ENCODE measurements at regions not wholly inside any gene's neighbourhood (a gene's known extent, or its start where the extent isn't known, plus 50 kb on each side); places are given as distances from the start of the nearest gene placed in this dataset.

DNA sequence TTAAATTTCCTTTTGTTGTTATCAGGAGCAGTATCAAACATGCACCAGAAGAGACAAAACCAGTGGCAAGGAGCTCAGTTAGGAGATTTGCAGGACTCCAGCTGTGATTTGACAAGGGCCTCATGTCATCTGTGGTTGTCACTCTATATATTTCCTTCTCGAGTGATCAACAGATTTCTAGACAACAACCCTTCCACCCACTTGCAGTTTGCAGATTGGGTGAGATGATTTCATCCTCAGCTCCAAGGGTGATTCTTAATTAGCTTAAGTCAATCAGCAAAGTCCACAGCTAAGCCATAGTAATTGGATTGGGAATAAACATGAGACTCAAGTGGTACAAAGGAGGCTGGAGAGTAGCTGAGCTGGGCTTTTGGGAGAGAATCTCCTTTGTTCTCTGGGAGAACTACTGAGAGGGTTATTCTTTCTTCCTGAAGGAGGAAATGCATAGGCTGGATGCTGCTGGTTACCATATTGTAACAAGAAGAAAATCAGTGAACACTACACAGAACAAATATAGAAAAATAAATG, 192.8 kb downstream of the PPARGC1A start:
- no peak overlapping the region for H3K4me3 Mint-ChIP-seq
- H3K36me3 Mint-ChIP-seq (ENCODE audit: low read depth) = no peaks in the 10 kb centered on the region
- peaks cover 4% of the 10 kb centered on the region for H3K9me3 Mint-ChIP-seq
- H3K27me3 Mint-ChIP-seq = no peaks in the 10 kb centered on the region
- no peak overlapping the region for H3K27ac Mint-ChIP-seq
- H3K4me1 Mint-ChIP-seq (ENCODE audit: low read depth) = no peaks in the 10 kb centered on the region

DNA sequence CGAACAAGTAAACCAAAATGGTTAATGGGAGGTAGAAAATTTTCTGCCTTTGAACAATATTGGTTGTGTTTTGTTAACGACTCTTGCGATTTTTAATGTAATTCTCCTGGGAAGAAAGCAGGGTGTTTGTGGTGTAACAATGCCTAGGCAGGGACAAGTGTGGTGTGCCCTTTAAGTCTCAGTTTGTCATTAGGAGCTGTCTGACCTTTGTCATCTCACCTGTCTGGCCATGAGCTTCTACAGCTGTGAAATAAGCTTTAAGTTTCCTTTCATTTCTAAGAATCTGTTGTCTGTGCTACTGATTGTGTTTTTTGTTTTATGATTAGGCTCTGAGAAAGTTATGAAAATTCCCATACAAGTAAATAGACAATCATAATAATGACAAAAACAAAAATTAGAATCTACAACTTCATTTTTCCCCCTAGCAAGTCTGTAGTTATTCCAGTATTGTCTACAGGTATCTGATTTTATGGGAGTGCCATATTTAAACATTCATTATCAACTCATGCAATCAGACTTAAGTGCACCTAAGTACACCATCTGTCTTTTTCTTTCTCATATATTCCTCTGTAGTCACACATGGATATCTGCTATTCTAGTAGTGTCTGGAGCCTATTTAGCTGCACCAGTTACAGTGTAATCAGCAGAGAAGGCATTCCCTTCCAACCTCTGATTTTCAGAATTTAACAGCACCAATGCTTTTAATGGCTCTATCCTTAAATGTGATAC, 203.5 kb downstream of the PPARGC1A start:
- H3K36me3 Mint-ChIP-seq (ENCODE audit: low read depth) = no peaks in the 10 kb centered on the region
- H3K4me3 Mint-ChIP-seq = no peak overlapping the region
- H3K9me3 Mint-ChIP-seq = peaks cover 7% of the 10 kb centered on the region
- H3K27me3 Mint-ChIP-seq = no peaks in the 10 kb centered on the region
- H3K4me1 Mint-ChIP-seq (ENCODE audit: low read depth) = no peaks in the 10 kb centered on the region
- H3K27ac Mint-ChIP-seq = no peak overlapping the region

DNA sequence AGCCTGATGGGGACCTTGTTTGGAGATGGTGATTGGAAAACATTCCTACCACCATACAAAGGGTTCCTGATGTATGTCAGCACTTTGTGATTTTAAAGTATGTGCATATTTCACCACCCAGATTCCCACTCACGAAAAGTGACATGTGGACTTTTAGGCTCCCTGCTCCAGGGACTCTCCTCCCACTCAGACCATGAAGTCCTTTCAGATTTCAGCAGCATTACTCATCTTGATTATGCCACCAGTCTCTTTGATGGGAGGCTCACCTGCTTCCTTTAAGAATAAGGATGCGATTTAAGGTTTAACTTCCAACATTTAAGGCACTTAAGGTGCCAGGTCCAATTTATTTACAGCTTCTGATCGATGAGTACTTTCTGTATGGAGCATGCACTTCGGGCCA, 204.4 kb downstream of the PPARGC1A start:
- peaks cover 10% of the 10 kb centered on the region for H3K9me3 Mint-ChIP-seq
- H3K27me3 Mint-ChIP-seq = no peaks in the 10 kb centered on the region
- H3K4me3 Mint-ChIP-seq = no peak overlapping the region
- no peaks in the 10 kb centered on the region for H3K36me3 Mint-ChIP-seq (ENCODE audit: low read depth)
- H3K4me1 Mint-ChIP-seq (ENCODE audit: low read depth) = no peaks in the 10 kb centered on the region
- H3K27ac Mint-ChIP-seq = no peak overlapping the region

DNA sequence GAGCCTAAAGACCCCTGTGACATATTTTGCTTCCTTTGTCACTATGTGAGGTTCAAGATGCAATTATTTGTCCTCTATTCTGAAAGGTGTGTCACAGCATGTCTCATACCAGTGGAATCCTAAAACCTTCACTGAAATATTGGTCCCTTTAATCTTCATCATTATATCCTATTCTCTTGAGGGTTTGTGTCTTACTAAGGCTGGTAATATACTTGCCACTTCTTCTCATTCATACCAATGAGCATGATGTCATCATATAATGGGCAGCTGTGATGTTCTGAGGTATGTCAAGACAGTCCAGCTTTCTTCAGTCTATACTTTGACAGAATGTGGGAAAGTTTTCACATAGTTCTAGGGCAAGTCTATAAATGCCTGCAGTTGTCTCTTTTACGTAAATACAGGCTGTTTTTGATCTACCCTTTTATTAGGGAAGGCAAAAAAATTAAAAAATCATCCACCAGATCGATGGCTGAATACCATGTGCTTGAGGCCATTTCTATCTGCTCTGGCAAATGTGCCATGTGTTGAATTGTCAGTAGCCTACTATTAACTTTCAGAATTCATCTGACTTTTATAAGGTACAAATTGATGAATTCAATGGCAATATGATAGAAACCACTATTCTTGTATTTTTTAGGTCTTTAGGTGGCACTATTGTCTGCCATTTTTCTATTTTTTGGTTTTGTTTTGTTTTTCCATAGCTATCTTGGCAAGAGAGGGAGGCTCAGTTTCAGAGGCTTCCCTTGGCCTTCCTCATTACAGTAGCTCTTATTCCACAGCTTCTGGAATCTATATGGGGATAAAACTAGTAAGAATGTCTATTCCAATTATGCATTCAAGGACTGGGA, 209.0 kb downstream of the PPARGC1A start:
- no peaks in the 10 kb centered on the region for H3K27me3 Mint-ChIP-seq
- peaks cover 10% of the 10 kb centered on the region for H3K9me3 Mint-ChIP-seq
- no peaks in the 10 kb centered on the region for H3K36me3 Mint-ChIP-seq (ENCODE audit: low read depth)
- no peaks in the 10 kb centered on the region for H3K4me1 Mint-ChIP-seq (ENCODE audit: low read depth)
- no peak overlapping the region for H3K27ac Mint-ChIP-seq
- no peak overlapping the region for H3K4me3 Mint-ChIP-seq

DNA sequence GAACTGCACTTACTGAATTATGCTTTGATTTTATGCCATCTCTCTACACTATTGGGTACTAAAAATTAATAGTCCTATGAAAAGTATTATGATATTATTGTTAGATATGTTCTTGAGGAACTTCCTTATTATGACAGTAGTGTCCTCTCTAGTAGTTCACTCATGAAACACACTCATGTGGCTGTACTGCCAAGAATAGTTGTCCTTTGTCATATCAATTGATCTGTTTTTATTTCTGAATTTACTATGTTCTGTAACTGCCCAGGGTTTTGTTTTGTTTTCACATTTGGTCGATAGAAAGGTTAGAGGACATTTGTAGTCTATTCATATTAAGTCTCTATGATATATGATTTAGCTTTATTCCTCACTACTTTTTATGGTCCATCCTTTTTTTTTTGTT, 215.2 kb downstream of the PPARGC1A start:
- H3K9me3 Mint-ChIP-seq = peaks cover 10% of the 10 kb centered on the region

DNA sequence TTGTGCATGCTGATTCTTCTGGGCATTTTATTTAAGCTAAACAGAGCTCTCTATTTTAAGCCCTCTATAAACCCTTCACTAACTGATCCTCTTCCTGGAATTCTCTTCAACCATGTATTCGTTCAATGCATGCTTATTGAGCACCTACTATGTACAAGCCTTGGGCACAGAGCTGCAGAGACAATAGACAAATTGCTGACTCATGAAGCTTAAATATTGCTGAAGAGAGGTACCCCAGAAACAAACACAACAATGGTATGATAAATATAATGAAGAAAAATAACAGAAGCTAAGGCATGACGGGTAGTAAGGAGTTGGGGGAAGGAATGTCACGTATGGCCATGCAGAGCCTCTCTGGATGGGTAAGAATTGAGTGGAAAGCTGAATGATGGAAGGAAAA, 222.2 kb downstream of the PPARGC1A start:
- Mint-ChIP-seq H3K4me1 (ENCODE audit: low read depth) (no peaks in the 10 kb centered on the region), H3K27ac (no peak overlapping the region), H3K9me3 (peaks cover 7% of the 10 kb centered on the region), H3K27me3 (no peaks in the 10 kb centered on the region), H3K4me3 (no peak overlapping the region), H3K36me3 (ENCODE audit: low read depth) (no peaks in the 10 kb centered on the region)

More for the DNA sequence above, 215.2 kb downstream of the PPARGC1A start:
- no peak overlapping the region for H3K4me3 Mint-ChIP-seq
- no peak overlapping the region for H3K27ac Mint-ChIP-seq
- H3K27me3 Mint-ChIP-seq = no peaks in the 10 kb centered on the region
- H3K36me3 Mint-ChIP-seq (ENCODE audit: low read depth) = no peaks in the 10 kb centered on the region
- H3K4me1 Mint-ChIP-seq (ENCODE audit: low read depth) = no peaks in the 10 kb centered on the region

DNA sequence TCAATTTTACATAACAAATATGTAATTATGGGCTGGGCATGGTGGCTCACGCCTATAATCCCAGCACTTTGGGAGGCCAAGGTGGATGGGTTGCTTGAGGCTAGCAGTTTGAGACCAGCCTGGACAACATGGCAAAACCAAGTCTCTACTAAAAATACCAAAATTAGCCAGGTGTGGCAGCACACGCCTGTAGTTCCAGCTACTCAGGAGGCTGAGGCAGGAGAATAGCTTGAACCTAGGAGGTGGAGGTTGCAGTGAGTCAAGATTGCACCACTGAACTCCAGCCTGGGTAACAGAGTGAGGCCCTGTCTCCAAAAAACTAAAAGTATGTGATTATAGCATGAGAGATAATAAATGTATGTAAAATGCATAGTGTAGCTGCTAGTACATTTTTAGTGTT, 229.0 kb downstream of the PPARGC1A start:
- Mint-ChIP-seq H3K27me3 (no peaks in the 10 kb centered on the region), H3K4me1 (ENCODE audit: low read depth) (no peaks in the 10 kb centered on the region), H3K36me3 (ENCODE audit: low read depth) (no peaks in the 10 kb centered on the region), H3K27ac (no peak overlapping the region), H3K4me3 (no peak overlapping the region), H3K9me3 (peaks cover 3% of the 10 kb centered on the region)

DNA sequence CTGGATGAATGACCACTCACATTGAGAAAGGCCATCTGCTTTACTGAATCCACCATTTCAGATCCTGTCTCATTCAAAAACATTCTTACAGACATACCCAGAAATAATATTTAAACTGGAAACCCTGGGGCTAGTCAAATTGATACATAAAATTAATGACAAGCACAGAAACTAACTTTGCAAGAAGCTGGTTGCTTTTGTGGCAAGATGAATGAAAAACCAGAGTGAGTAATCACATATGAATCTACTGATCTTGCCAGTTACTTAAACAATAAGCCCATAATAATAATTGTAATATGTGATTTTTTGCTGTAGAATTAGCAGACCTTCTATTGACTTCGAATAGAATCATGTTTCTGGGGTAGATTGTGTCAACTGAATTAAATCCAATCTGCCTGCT, 235.1 kb downstream of the PPARGC1A start:
- Mint-ChIP-seq H3K4me3 (no peak overlapping the region), H3K27ac (no peak overlapping the region), H3K4me1 (ENCODE audit: low read depth) (no peaks in the 10 kb centered on the region), H3K36me3 (ENCODE audit: low read depth) (no peaks in the 10 kb centered on the region), H3K9me3 (peaks cover 7% of the 10 kb centered on the region), H3K27me3 (no peaks in the 10 kb centered on the region)

DNA sequence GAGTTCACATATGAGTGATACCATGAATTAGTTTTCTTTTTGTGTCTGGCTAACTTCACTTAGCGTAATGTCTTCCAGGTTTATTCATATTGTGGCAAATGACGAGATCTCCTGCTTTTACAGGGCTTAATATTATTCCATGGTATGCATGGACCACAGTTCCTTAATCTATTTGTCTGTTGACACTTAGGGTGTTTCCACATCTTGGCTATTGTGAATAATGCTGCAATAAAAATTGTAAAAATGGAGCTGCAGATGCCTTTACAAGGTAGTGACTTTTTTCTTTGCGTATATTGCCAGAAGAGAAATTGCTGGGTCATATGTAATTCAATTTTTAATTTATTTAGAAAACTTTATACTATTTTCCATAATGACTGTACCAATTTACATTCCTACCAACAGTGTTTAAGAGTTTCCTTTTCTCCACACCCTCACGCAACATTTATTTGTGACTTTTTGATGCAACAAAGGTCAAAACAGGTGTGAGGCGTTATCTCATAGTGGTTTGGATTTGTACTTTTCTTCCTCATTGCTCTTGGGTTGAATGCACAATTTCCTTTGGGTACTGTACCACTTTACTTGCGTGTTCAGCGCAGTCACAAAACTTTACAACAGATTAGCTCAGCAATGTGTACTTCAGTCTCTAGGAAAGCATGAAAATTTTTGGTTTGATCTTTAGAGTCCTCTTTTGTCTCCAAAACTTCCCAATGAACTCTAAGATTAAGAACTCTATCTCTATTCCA, 240.8 kb downstream of the PPARGC1A start:
- no peak overlapping the region for H3K27ac Mint-ChIP-seq
- H3K4me1 Mint-ChIP-seq (ENCODE audit: low read depth) = no peaks in the 10 kb centered on the region
- peaks cover 7% of the 10 kb centered on the region for H3K9me3 Mint-ChIP-seq
- H3K4me3 Mint-ChIP-seq = no peak overlapping the region
- H3K36me3 Mint-ChIP-seq (ENCODE audit: low read depth) = no peaks in the 10 kb centered on the region
- H3K27me3 Mint-ChIP-seq = no peaks in the 10 kb centered on the region

DNA sequence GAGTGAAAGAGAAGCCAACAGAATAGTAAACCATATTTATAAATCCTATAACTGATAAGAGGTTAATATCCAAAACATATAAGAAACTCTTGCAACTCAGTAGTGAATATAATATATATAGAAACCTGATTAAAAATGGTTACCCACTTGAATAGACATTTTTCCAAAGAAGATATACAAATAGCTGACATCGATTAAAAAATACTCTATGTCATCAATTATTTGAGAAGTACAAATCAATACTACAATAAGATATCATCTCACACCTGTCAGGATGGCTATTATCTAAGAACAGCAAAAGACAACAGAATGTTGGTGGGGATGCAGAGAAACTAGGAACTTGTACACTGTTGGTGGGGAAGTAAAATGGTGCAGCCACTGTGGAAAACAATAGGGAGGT, 254.4 kb downstream of the PPARGC1A start:
- H3K4me1 Mint-ChIP-seq (ENCODE audit: low read depth) = no peaks in the 10 kb centered on the region
- no peaks in the 10 kb centered on the region for H3K36me3 Mint-ChIP-seq (ENCODE audit: low read depth)
- no peak overlapping the region for H3K27ac Mint-ChIP-seq
- peaks cover 10% of the 10 kb centered on the region for H3K9me3 Mint-ChIP-seq
- H3K27me3 Mint-ChIP-seq = no peaks in the 10 kb centered on the region
- H3K4me3 Mint-ChIP-seq = no peak overlapping the region

DNA sequence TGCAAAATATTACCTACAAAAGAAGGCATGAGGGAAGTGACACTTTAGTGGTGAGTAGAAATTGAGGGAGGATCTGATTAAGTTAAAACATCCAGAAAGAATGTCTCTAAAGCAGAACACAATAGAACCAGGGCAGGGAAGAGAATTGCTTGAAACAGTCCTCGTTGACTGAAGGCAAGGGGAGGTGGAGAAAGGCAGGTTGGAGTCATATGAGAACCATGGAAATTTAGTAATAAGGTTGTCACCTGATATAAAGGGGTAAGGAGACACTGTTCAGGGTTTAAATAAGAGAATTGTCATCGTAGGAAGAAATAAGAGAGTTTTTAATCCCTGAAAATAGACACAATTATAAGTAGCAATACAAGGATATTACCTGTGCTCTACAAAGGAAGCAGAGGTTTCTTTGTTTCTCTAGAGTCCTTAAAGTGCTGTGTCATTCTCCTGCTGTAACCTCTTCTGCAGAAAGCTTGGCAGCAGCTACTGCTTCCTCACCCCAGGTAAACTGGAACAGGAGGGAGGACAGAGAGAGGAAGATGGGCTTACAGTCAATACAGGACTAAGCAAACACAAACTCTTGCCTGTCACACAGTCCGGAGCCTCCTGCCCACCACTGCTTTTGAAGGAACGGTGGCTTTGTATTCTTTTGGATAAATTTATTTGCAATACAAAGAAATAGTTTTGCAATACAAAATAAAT, 258.4 kb downstream of the PPARGC1A start:
- H3K27me3 Mint-ChIP-seq = no peaks in the 10 kb centered on the region
- H3K4me3 Mint-ChIP-seq = no peak overlapping the region

DNA sequence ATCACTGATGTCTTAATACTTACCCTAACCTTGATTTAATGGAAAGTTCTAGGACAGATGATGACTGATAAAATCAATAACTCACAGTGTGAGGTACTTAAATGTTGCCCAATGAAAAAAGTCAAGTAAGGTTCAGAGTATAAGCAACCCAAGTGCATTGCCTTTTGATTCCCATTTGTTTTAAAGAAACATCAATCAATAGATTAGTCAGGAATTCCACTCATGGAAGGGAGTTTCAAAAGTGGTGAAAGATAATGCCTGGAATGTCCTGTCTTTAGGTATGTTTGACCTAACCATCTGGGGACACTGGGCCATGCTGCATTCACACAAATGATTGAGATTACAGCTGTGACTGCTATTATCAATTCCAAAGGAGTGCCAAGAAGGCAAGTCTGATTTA, 259.7 kb downstream of the PPARGC1A start:
- Mint-ChIP-seq H3K4me3 (no peak overlapping the region), H3K27ac (no peak overlapping the region), H3K4me1 (ENCODE audit: low read depth) (no peaks in the 10 kb centered on the region), H3K36me3 (ENCODE audit: low read depth) (no peaks in the 10 kb centered on the region), H3K27me3 (no peaks in the 10 kb centered on the region), H3K9me3 (peaks cover 5% of the 10 kb centered on the region)

More for the DNA sequence above, 258.4 kb downstream of the PPARGC1A start:
- Mint-ChIP-seq H3K36me3 (ENCODE audit: low read depth) (no peaks in the 10 kb centered on the region), H3K9me3 (peaks cover 5% of the 10 kb centered on the region), H3K4me1 (ENCODE audit: low read depth) (no peaks in the 10 kb centered on the region), H3K27ac (no peak overlapping the region)

DNA sequence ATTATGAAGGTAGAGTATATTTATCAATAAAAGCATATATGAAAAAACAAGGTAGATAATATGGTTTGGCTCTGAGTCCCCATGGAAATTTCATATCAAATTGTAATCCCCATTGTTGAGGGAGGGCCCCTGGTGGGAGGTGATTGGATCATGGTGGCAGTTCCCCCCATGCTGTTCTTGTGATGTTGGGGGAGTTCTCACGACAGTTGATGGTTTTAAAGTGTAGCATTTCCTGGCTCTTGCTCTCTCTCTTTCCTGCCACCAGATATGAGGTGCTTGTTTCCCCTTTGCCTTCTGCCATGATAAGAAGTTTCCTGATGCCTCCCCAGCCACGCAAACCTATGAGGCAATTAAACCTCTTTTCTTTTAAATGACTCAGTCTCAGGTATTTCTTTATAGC, 260.4 kb downstream of the PPARGC1A start:
- Mint-ChIP-seq H3K4me3 (no peak overlapping the region), H3K4me1 (ENCODE audit: low read depth) (no peaks in the 10 kb centered on the region)

DNA sequence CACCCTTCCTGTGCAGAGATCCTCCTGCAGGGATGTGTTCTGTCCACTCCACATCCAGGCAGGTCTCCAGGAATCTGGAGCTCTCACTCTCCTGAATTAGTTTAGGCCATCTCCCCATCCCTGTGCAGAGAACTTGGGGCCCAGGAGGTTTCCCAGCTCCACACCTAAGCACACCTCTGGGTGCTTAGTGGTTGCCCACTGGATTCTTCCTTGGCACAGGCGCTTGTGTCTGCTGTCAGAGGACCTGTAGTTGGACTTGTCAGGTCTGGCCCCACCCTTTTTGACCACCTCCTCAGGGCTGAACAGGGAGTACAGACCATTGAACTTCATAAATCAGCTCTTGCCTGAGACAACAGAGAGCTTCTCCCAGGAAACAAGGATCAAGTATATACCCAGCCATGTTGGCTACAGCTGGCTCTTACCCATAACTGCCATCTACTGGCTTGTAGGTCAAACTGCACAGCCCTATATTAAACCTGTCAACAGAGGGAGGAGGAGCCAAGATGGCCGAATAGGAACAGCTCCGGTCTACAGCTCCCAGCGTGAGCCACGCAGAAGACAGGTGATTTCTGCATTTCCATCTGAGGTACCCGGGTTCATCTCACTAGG, 275.5 kb downstream of the PPARGC1A start:
- Mint-ChIP-seq H3K27me3 (no peaks in the 10 kb centered on the region), H3K27ac (no peak overlapping the region), H3K4me1 (ENCODE audit: low read depth) (no peaks in the 10 kb centered on the region), H3K4me3 (no peak overlapping the region), H3K36me3 (ENCODE audit: low read depth) (no peaks in the 10 kb centered on the region), H3K9me3 (no peaks in the 10 kb centered on the region)

More for the DNA sequence above, 260.4 kb downstream of the PPARGC1A start:
- Mint-ChIP-seq H3K27me3 (no peaks in the 10 kb centered on the region), H3K27ac (no peak overlapping the region), H3K36me3 (ENCODE audit: low read depth) (no peaks in the 10 kb centered on the region), H3K9me3 (peaks cover 5% of the 10 kb centered on the region)

All from stimulated activated naive CD8-positive, alpha-beta T cell treated with anti-CD3 and anti-CD28 coated beads, Interleukin-15, Interleukin-2, amounts not matched to agents 100 ng/mL and 50 ng/mL, for 24 hours (primary cell).